ENCODE measurements at regions not wholly inside any gene's neighbourhood (a gene's known extent, or its start where the extent isn't known, plus 50 kb on each side); places are given as distances from the start of the nearest gene placed in this dataset.

DNA sequence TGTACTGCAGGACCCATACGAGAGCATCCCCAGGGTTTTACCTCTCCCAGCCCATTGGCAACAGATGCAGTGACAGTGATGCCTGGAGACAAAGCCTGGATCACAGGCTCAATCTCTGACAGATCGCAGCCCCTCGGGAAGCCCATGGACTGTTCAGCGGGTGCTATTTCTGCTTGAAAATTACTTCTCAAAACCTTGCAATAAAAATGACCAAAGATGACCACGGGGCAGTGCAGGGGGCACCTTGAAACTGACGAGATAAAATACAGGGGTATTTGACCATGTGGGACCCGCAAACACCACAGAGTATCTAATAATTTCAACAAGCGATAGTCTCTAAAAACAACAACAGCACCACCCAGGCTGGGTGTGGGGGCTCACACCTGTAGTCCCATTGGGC, 118.3 kb downstream of the C16orf95 start:
- TF ChIP-seq, protein P1, sequence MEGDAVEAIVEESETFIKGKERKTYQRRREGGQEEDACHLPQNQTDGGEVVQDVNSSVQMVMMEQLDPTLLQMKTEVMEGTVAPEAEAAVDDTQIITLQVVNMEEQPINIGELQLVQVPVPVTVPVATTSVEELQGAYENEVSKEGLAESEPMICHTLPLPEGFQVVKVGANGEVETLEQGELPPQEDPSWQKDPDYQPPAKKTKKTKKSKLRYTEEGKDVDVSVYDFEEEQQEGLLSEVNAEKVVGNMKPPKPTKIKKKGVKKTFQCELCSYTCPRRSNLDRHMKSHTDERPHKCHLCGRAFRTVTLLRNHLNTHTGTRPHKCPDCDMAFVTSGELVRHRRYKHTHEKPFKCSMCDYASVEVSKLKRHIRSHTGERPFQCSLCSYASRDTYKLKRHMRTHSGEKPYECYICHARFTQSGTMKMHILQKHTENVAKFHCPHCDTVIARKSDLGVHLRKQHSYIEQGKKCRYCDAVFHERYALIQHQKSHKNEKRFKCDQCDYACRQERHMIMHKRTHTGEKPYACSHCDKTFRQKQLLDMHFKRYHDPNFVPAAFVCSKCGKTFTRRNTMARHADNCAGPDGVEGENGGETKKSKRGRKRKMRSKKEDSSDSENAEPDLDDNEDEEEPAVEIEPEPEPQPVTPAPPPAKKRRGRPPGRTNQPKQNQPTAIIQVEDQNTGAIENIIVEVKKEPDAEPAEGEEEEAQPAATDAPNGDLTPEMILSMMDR (IDR thresholded peaks at IDR 0.05) = no peak
- no peak for TF ChIP-seq POLR2A (IDR thresholded peaks at IDR 0.05)

Measured in vagina (tissue), 2 donors.